ENCODE measurements at regions not wholly inside any gene's neighbourhood (a gene's known extent, or its start where the extent isn't known, plus 50 kb on each side); places are given as distances from the start of the nearest gene placed in this dataset.

DNA sequence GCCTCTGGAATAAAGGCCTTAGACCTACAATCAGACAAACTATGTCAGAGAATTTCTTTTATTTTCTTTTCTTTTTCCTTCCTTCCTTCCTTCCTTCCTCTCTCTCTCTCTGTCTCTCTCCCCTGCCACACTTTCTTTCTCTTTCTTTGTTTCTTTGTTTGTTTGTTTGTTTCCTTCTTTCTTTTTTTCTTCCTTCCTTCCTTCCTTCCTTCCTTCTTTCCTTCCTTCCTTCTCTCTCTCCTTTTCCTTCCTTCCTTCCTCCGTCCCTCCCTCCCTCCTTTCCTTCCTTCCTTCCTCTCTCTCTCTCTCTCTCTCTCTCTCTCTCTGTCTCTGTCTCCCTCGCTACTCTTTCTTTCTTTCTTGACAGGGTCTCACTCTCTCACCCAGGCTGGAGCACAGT is 242.6 kb downstream of the GATA3 start (continued):
- TF ChIP-seq, protein P1, sequence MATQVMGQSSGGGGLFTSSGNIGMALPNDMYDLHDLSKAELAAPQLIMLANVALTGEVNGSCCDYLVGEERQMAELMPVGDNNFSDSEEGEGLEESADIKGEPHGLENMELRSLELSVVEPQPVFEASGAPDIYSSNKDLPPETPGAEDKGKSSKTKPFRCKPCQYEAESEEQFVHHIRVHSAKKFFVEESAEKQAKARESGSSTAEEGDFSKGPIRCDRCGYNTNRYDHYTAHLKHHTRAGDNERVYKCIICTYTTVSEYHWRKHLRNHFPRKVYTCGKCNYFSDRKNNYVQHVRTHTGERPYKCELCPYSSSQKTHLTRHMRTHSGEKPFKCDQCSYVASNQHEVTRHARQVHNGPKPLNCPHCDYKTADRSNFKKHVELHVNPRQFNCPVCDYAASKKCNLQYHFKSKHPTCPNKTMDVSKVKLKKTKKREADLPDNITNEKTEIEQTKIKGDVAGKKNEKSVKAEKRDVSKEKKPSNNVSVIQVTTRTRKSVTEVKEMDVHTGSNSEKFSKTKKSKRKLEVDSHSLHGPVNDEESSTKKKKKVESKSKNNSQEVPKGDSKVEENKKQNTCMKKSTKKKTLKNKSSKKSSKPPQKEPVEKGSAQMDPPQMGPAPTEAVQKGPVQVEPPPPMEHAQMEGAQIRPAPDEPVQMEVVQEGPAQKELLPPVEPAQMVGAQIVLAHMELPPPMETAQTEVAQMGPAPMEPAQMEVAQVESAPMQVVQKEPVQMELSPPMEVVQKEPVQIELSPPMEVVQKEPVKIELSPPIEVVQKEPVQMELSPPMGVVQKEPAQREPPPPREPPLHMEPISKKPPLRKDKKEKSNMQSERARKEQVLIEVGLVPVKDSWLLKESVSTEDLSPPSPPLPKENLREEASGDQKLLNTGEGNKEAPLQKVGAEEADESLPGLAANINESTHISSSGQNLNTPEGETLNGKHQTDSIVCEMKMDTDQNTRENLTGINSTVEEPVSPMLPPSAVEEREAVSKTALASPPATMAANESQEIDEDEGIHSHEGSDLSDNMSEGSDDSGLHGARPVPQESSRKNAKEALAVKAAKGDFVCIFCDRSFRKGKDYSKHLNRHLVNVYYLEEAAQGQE (IDR thresholded peaks at IDR 0.05; ENCODE audit: low read depth), result no peak
- TF ChIP-seq EZH2phosphoT487 (IDR thresholded peaks at IDR 0.05; ENCODE audit: borderline replicate concordance), result no peak
- no peak for TF ChIP-seq EZH2 (IDR thresholded peaks at IDR 0.05)
- no peak for TF ChIP-seq SRF (IDR thresholded peaks at IDR 0.05; ENCODE audit: low read depth)
- TF ChIP-seq, protein P2, sequence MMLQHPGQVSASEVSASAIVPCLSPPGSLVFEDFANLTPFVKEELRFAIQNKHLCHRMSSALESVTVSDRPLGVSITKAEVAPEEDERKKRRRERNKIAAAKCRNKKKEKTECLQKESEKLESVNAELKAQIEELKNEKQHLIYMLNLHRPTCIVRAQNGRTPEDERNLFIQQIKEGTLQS (IDR thresholded peaks at IDR 0.05), result no peak
- TF ChIP-seq TCF7L2 (IDR thresholded peaks at IDR 0.05; ENCODE audit: borderline replicate concordance, extremely low read depth, insufficient read depth, insufficient read length), result no peak
- TF ChIP-seq ELF1 (IDR thresholded peaks at IDR 0.05; ENCODE audit: borderline replicate concordance, low read depth), result no peak
- TF ChIP-seq JUND (IDR thresholded peaks at IDR 0.05), result no peak
- no peak for TF ChIP-seq SP1 (IDR thresholded peaks at IDR 0.05; ENCODE audit: low read depth)
- TF ChIP-seq POLR2AphosphoS5 (IDR thresholded peaks at IDR 0.05; ENCODE audit: low read depth, low read length), result no peak
- TF ChIP-seq CBX3 (IDR thresholded peaks at IDR 0.05; ENCODE audit: low read depth), result no peak

DNA sequence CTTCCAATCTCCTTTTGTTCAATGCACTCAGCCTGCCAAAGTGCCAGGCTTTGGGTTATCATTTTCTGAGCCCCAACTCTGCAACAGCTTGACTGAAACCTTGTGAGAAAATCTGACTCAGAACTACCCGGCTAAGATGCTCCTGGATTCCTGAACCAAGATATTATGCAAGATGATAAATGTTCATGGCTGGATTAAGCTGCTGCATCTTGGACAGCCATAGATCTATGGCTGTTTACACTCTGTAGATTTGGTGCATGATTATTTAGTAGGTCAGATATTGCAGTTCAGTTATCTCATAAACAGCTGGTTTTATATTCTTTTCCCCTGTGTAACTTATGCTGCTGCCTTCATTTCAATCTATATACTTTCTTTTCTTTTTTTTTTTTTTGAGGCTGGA is 243.5 kb downstream of the GATA3 start:
- Histone ChIP-seq H3K4me3 (replicated peaks in 1 of 2; ENCODE audit: low read depth in 1 of 2, low read length in 2 of 2) (no peak overlapping the region), H3K9me2 (ENCODE audit: insufficient read depth) (no peaks in the 10 kb centered on the region), H2AFZ (ENCODE audit: low read depth, low read length, poor library complexity, severe bottlenecking) (no peak overlapping the region), H3K9me3 (ENCODE audit: control insufficient read depth in 1 of 2, insufficient read depth in 1 of 2, low read depth in 1 of 2, low read length in 2 of 2) (no peaks in the 10 kb centered on the region), H3K4me1 (ENCODE audit: control insufficient read depth in 1 of 2, insufficient read depth in 2 of 2, low read length in 2 of 2) (no peaks in the 10 kb centered on the region), H4K20me1 (ENCODE audit: insufficient read depth) (no peaks in the 10 kb centered on the region), H3K79me2 (ENCODE audit: insufficient read depth, low read length) (no peaks in the 10 kb centered on the region), H3K4me2 (ENCODE audit: low read length) (no peak overlapping the region), H3K36me3 (ENCODE audit: control insufficient read depth in 1 of 2, insufficient read depth in 2 of 2, low read length in 2 of 2) (no peaks in the 10 kb centered on the region), H3K9ac (ENCODE audit: low read length) (no peak overlapping the region), H3K27ac (ENCODE audit: low read depth, low read length) (no peak overlapping the region), H3K27me3 (ENCODE audit: insufficient read depth, low read length) (peaks cover 42% of the 10 kb centered on the region; the same call in 1 of the 2 replicates)
- ChIA-PET POLR2A (no interaction called here), RAD21 (ENCODE audit: low non-redundant PET in 1 of 2, low total read pairs in 2 of 2, uncharacterized antibody in 2 of 2, unreplicated experiment in 2 of 2) (no interaction called here), CTCF (no interaction called here)
- no peak for TF ChIP-seq POLR2A (IDR thresholded peaks at IDR 0.05; ENCODE audit: borderline replicate concordance, extremely low read depth, insufficient read depth, insufficient read length)
- TF ChIP-seq EZH2 (IDR thresholded peaks at IDR 0.05), result no peak
- TF ChIP-seq EZH2phosphoT487 (IDR thresholded peaks at IDR 0.05; ENCODE audit: borderline replicate concordance), result no peak
- TF ChIP-seq JUND (IDR thresholded peaks at IDR 0.05), result no peak
- TF ChIP-seq RAD21 (IDR thresholded peaks at IDR 0.05; ENCODE audit: low read depth), result no peak
- no peak for TF ChIP-seq YY1 (IDR thresholded peaks at IDR 0.05; ENCODE audit: extremely low read depth, insufficient replicate concordance, low read depth, low read length)
- TF ChIP-seq, protein P3, sequence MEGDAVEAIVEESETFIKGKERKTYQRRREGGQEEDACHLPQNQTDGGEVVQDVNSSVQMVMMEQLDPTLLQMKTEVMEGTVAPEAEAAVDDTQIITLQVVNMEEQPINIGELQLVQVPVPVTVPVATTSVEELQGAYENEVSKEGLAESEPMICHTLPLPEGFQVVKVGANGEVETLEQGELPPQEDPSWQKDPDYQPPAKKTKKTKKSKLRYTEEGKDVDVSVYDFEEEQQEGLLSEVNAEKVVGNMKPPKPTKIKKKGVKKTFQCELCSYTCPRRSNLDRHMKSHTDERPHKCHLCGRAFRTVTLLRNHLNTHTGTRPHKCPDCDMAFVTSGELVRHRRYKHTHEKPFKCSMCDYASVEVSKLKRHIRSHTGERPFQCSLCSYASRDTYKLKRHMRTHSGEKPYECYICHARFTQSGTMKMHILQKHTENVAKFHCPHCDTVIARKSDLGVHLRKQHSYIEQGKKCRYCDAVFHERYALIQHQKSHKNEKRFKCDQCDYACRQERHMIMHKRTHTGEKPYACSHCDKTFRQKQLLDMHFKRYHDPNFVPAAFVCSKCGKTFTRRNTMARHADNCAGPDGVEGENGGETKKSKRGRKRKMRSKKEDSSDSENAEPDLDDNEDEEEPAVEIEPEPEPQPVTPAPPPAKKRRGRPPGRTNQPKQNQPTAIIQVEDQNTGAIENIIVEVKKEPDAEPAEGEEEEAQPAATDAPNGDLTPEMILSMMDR (IDR thresholded peaks at IDR 0.05 in 2 of 3, conservative IDR thresholded peaks at IDR 0.05 in 1 of 3; ENCODE audit: borderline replicate concordance in 1 of 3, insufficient read depth in 1 of 3, low read depth in 2 of 3, low read length in 2 of 3), result no peak
- TF ChIP-seq POLR2AphosphoS5 (IDR thresholded peaks at IDR 0.05; ENCODE audit: low read depth, low read length), result no peak
- TF ChIP-seq ZFX (IDR thresholded peaks at IDR 0.05), result no peak
- no peak for TF ChIP-seq SP1 (IDR thresholded peaks at IDR 0.05; ENCODE audit: low read depth)
- TF ChIP-seq TCF7L2 (IDR thresholded peaks at IDR 0.05; ENCODE audit: borderline replicate concordance, extremely low read depth, insufficient read depth, insufficient read length), result no peak
- ATAC-seq (no peak), DNase-seq (ENCODE audit: low read depth, low spot score) (no peak)
- no TSS peak for BruUV-seq (replicated peaks)
- intact Hi-C loops (cut with micrococcal nuclease), result no loop called here

Measured in HCT116 (cell line).